RWPE2 (cell line): ENCODE measurements at regions not wholly inside any gene's neighbourhood (a gene's known extent, or its start where the extent isn't known, plus 50 kb on each side); places are given as distances from the start of the nearest gene placed in this dataset.

ENCODE experiments used
- ATAC-seq: fragments of 200-7000 bp; cut with Tn5 transposase; 3 replicates; pipeline ENCODE4 v1.9.1; 2021; ENCODE audit warnings: low read depth
- DNase-seq: peaks from one replicate; pipeline ENCODE4 v3.0.0-alpha.2; 2020; ENCODE audit warnings: low spot score
- H3K27ac ChIP-seq: fragments of 450-650 bp; 2 replicates; pipeline ENCODE4 v1.5.1; 2017; ENCODE audit warnings: mild to moderate bottlenecking; ENCODE audit not compliant: poor library complexity, severe bottlenecking
- H3K27me3 ChIP-seq: fragments of 250-450 bp; sonication (Bioruptor Pico); 2 replicates; pipeline ENCODE4 v1.5.1; 2021; ENCODE audit warnings: mild to moderate bottlenecking, moderate library complexity; ENCODE audit not compliant: insufficient read depth, poor library complexity, severe bottlenecking
- H3K36me3 ChIP-seq: fragments of 250-450 bp; sonication (Bioruptor Pico); 2 replicates; pipeline ENCODE4 v1.5.1; 2020; ENCODE audit warnings: low read depth, mild to moderate bottlenecking, moderate library complexity
- H3K4me1 ChIP-seq: fragments of 250-450 bp; sonication (Bioruptor Pico); 2 replicates; pipeline ENCODE4 v1.5.1; 2021; ENCODE audit warnings: mild to moderate bottlenecking, moderate library complexity; ENCODE audit not compliant: insufficient read depth, poor library complexity, severe bottlenecking
- H3K4me3 ChIP-seq: fragments of 250-450 bp; sonication (Bioruptor Pico); 2 replicates; pipeline ENCODE4 v1.5.1; 2021; ENCODE audit warnings: mild to moderate bottlenecking, moderate library complexity; ENCODE audit not compliant: severe bottlenecking
- H3K9me3 ChIP-seq: fragments of 250-450 bp; sonication (Bioruptor Pico); 2 replicates; pipeline ENCODE4 v1.5.1; 2021; ENCODE audit warnings: mild to moderate bottlenecking, moderate library complexity; ENCODE audit not compliant: severe bottlenecking
- TF ChIP-seq, protein P1 (sequence below): fragments of 450-650 bp; IDR thresholded peaks from one replicate; pipeline ENCODE4 v1.5.1; 2017; ENCODE audit warnings: mild to moderate bottlenecking, moderate library complexity; ENCODE audit not compliant: poor library complexity, severe bottlenecking

- no peaks in the 10 kb centered on the region for H3K36me3 ChIP-seq
- TF ChIP-seq, protein P1, sequence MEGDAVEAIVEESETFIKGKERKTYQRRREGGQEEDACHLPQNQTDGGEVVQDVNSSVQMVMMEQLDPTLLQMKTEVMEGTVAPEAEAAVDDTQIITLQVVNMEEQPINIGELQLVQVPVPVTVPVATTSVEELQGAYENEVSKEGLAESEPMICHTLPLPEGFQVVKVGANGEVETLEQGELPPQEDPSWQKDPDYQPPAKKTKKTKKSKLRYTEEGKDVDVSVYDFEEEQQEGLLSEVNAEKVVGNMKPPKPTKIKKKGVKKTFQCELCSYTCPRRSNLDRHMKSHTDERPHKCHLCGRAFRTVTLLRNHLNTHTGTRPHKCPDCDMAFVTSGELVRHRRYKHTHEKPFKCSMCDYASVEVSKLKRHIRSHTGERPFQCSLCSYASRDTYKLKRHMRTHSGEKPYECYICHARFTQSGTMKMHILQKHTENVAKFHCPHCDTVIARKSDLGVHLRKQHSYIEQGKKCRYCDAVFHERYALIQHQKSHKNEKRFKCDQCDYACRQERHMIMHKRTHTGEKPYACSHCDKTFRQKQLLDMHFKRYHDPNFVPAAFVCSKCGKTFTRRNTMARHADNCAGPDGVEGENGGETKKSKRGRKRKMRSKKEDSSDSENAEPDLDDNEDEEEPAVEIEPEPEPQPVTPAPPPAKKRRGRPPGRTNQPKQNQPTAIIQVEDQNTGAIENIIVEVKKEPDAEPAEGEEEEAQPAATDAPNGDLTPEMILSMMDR: no peak
- H3K4me1 ChIP-seq: no peaks in the 10 kb centered on the region
- no peaks in the 10 kb centered on the region for H3K9me3 ChIP-seq
- H3K27ac ChIP-seq: no peak overlapping the region
- H3K4me3 ChIP-seq: no peak overlapping the region
- no peaks in the 10 kb centered on the region for H3K27me3 ChIP-seq
- DNase-seq (no peak), ATAC-seq (no peak)
Measured at GRCh38 chr10:105726149-105726548, 1085.1 kb downstream of the SORCS3 start.

- ATAC-seq (no peak), DNase-seq (no peak)
- H3K27me3 ChIP-seq: no peaks in the 10 kb centered on the region
- H3K27ac ChIP-seq: no peak overlapping the region
- TF ChIP-seq, protein P1: no peak
- H3K36me3 ChIP-seq: no peaks in the 10 kb centered on the region
- H3K4me3 ChIP-seq: no peak overlapping the region
- H3K9me3 ChIP-seq: no peaks in the 10 kb centered on the region
- H3K4me1 ChIP-seq: no peaks in the 10 kb centered on the region
Measured at GRCh38 chr10:105725007-105725406, 1083.9 kb downstream of the SORCS3 start.

DNA sequence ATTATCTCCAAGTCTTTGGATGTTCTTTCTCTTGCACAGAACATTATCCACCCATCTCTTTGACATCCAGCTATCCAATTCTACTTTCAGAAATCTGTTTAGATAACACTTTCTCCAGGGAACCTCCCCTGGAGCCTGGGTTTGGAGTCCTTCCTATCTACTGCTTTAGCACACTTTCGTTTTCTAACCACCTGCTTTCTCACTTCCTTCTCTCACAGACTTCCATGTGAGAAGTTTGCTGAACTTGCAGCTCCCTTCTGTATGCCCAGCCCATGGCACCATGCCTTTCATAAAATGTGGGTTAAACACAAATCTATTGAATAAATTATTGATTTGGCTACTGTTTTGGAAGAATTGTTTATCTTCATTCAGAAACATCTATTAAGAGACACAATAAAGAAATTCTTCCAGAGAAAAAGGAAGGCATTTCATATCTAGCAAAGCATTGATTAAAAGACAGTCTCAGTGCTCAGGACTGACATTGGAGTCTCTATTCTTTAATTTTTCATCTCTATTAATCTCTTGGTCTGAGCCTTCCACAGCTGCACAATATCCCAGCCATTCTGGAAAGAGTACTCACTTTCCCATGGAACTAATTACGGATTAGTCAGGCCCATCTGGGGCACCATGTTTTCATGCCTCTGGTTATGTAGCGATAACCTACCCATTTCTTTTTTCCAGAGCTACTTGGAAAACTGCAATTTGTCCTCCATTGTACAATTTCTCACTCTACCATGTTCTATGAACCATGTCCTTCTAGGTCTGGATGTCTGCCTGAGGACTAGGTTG is 1077.3 kb downstream of the SORCS3 start:
- Histone ChIP-seq H3K27ac (no peak overlapping the region), H3K9me3 (no peaks in the 10 kb centered on the region), H3K36me3 (no peaks in the 10 kb centered on the region), H3K4me3 (no peak overlapping the region), H3K4me1 (no peaks in the 10 kb centered on the region), H3K27me3 (no peaks in the 10 kb centered on the region)
- TF ChIP-seq, protein P1: no peak
- DNase-seq: no peak
- ATAC-seq: no peak

DNA sequence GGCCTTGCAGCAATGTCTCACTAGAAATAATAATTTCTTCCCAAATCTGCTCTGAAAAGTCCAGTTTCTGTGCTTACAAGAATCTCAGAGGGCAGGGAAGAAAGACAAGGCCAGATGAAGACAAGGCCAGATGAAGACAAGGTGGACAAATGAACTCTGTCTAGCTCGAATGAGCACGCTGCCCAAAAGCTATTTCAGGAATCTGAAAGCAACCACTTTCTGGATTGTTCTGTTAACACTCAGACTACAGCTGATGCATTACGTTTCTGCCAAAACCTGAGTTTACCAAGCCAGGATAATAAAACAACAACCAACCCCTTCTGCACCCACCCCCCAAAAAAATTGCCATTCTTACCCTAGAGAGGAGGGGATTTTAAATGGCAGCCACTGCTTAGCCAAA is 1073.6 kb downstream of the SORCS3 start:
- Histone ChIP-seq H3K4me3 (no peak overlapping the region), H3K9me3 (no peaks in the 10 kb centered on the region), H3K4me1 (no peaks in the 10 kb centered on the region), H3K27ac (no peak overlapping the region), H3K36me3 (no peaks in the 10 kb centered on the region), H3K27me3 (no peaks in the 10 kb centered on the region)
- ATAC-seq (no peak), DNase-seq (no peak)
- TF ChIP-seq, protein P1: no peak

DNA sequence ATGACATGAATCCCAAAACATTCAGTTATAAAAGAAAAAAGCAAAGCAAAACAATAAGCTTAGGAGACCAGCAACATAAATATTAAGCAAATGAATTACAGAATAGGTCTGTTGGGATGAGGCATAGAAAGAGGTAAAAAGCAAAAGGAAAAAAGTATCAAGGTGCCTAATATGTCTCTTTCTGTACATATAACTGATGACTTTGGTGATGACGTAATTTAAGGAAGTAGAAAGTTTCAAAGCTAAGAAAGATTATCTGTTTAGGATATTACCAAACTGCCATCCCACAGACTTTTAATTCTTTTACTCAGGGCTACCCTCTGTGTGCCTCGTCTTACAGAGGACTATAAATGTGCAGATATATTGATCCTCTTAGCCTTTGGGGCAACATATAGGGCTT is 1066.5 kb downstream of the SORCS3 start:
- no peak for DNase-seq
- H3K9me3 ChIP-seq: no peaks in the 10 kb centered on the region
- H3K27ac ChIP-seq: no peak overlapping the region
- H3K4me1 ChIP-seq: no peaks in the 10 kb centered on the region
- no peak for ATAC-seq
- TF ChIP-seq, protein P1: no peak
- H3K4me3 ChIP-seq: no peak overlapping the region
- H3K27me3 ChIP-seq: no peaks in the 10 kb centered on the region
- H3K36me3 ChIP-seq: no peaks in the 10 kb centered on the region
